Left ventricle myocardium inferior (tissue), 1 donor: ENCODE measurements at regions not wholly inside any gene's neighbourhood (a gene's known extent, or its start where the extent isn't known, plus 50 kb on each side); places are given as distances from the start of the nearest gene placed in this dataset.

ENCODE experiments used
- DNase-seq: peaks from one replicate; pipeline ENCODE4 v3.0.0-alpha.2; 2020
- H3K27ac ChIP-seq: fragments of 200-600 bp; replicated peaks from 2 replicates; pipeline ENCODE4 v1.8.0; 2021
- H3K27me3 ChIP-seq: fragments of 200-600 bp; 2 replicates; pipeline ENCODE4 v1.8.0; 2021; ENCODE audit warnings: low read depth
- H3K36me3 ChIP-seq: fragments of 200-600 bp; 2 replicates; pipeline ENCODE4 v1.8.0; 2021
- H3K4me1 ChIP-seq: fragments of 200-600 bp; 2 replicates; pipeline ENCODE4 v1.8.0; 2021
- H3K4me3 ChIP-seq: fragments of 200-600 bp; 2 replicates; pipeline ENCODE4 v1.8.0; 2021; ENCODE audit warnings: mild to moderate bottlenecking, moderate library complexity
- H3K9me3 ChIP-seq: fragments of 200-600 bp; replicated peaks from 2 replicates; pipeline ENCODE4 v1.8.0; 2021
- CTCF ChIP-seq: fragments of 200-600 bp; IDR thresholded peaks from 2 replicates; pipeline ENCODE4 v1.8.0; 2021; ENCODE audit warnings: antibody characterized with exemption, mild to moderate bottlenecking, borderline replicate concordance
- intact Hi-C: fragments of 100-400 bp; cut with micrococcal nuclease; formaldehyde crosslinking; loops from one replicate; pipeline ENCODE4 v1.11.0; 2022
- donor health status: DM: no; HTN: yes; CAD: no; lungs with severe emphysema.

DNA sequence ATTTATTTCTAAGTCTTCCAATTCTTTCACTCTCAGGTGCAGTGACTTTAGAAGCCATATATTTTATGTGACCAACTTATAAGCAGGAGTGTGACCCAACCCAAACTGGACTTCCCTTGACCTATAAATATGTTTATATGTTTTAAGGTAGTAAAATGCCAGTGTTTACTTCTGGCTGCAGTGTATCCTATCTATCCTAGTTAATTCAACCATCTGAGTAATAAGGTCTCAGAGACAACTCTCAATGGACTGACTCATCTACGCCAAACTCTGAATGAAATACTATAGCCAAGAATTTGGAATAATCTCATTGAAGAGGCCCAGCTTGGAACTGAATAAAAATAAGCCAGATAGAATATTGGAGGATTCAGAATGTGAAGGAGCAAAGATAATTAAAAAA lies 544.5 kb upstream of the SORCS1 start:
- intact Hi-C loops = no loop called here
- Histone ChIP-seq H3K9me3 (no peaks in the 10 kb centered on the region), H3K27ac (no peak overlapping the region), H3K4me3 (no peak overlapping the region), H3K27me3 (no peaks in the 10 kb centered on the region), H3K36me3 (no peaks in the 10 kb centered on the region), H3K4me1 (no peaks in the 10 kb centered on the region)
- DNase-seq = no peak
- TF ChIP-seq CTCF = no peak

DNA sequence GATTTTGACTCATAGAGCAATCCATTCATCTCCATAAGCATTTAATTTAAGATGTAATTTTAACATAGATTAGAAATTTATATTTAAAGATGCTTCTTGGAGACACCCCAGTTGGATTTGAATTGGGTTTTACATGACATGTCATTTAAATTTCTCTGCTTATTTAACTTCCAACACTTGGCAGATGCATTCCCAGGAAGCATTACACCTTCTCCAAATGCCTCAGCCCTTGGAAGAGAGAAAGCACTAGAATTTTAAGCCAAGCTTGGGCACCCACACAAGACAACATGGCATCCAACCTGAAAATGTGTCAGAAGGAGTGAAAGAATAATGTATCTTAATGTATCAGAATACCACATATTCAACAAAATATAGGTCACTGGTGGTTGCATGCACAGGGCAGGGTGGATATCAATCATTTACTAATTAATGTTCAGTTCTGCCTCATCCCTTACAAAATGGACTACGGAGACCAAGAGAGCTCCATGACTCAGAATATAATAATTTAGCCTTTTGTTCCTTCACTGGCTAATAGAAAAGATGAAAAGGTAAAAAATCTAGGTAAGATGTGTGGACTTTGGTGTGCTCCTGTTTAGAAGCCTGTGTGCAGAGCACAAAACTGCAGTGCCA lies 541.7 kb upstream of the SORCS1 start:
- no peak for DNase-seq
- Histone ChIP-seq H3K4me3 (no peak overlapping the region), H3K9me3 (no peaks in the 10 kb centered on the region), H3K36me3 (no peaks in the 10 kb centered on the region), H3K27me3 (no peaks in the 10 kb centered on the region), H3K4me1 (no peaks in the 10 kb centered on the region), H3K27ac (no peak overlapping the region)
- no peak for TF ChIP-seq CTCF
- intact Hi-C loops = no loop called here

- Histone ChIP-seq H3K27ac (no peak overlapping the region), H3K9me3 (no peaks in the 10 kb centered on the region), H3K4me3 (no peak overlapping the region), H3K4me1 (no peaks in the 10 kb centered on the region), H3K27me3 (no peaks in the 10 kb centered on the region), H3K36me3 (no peaks in the 10 kb centered on the region)
- intact Hi-C loops = no loop called here
- DNase-seq = no peak
- no peak for TF ChIP-seq CTCF
These were observed 537.4 kb upstream of the SORCS1 start for GRCh38 chr10:107701943-107702342.

DNA sequence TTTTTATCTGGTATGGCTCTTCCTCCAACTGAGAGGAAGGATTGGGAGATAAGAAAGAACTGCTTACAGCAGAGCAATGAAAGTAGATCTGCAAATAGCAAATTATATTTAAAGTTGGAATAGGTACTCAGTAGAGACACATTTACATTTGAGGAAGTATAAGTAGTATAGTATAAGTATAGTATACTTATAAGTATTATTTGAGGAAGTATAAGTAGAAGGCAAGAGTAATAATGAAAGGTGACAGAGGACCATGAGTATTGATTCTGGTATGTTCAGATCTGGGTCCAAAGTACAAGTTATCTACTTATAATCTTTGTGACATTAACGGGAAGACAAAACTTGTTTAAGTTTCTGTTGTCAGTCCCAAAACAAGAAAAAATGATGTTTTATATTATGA lies 527.6 kb upstream of the SORCS1 start:
- intact Hi-C loops = no loop called here
- no peaks in the 10 kb centered on the region for H3K9me3 ChIP-seq
- DNase-seq = no peak

GRCh38 chr10:107689323-107689722 lies 524.8 kb upstream of the SORCS1 start:
- DNase-seq = no peak
- Histone ChIP-seq H3K27ac (no peak overlapping the region), H3K4me3 (no peak overlapping the region), H3K4me1 (no peaks in the 10 kb centered on the region), H3K27me3 (no peaks in the 10 kb centered on the region), H3K36me3 (no peaks in the 10 kb centered on the region), H3K9me3 (no peaks in the 10 kb centered on the region)
- intact Hi-C loops = no loop called here
- no peak for TF ChIP-seq CTCF

More for the DNA sequence above, 527.6 kb upstream of the SORCS1 start:
- Histone ChIP-seq H3K36me3 (no peaks in the 10 kb centered on the region), H3K27me3 (no peaks in the 10 kb centered on the region), H3K4me3 (no peak overlapping the region), H3K27ac (no peak overlapping the region), H3K4me1 (no peaks in the 10 kb centered on the region)
- TF ChIP-seq CTCF = no peak

- H3K27me3 ChIP-seq = no peaks in the 10 kb centered on the region
- no peaks in the 10 kb centered on the region for H3K4me1 ChIP-seq
- intact Hi-C loops = no loop called here
- no peak for DNase-seq
- no peak overlapping the region for H3K4me3 ChIP-seq
- no peaks in the 10 kb centered on the region for H3K9me3 ChIP-seq
- TF ChIP-seq CTCF = no peak
- H3K27ac ChIP-seq = no peak overlapping the region
- no peaks in the 10 kb centered on the region for H3K36me3 ChIP-seq
These were observed 523.2 kb upstream of the SORCS1 start for GRCh38 chr10:107687701-107688100.
